H9 (cell line): ENCODE measurements at regions not wholly inside any gene's neighbourhood (a gene's known extent, or its start where the extent isn't known, plus 50 kb on each side); places are given as distances from the start of the nearest gene placed in this dataset.
A peak's percentile ranks its signal among the peaks of the same experiment; 100 is the strongest.

Source experiments
- DNase-seq: peaks from one replicate; pipeline ENCODE4 v3.0.0-alpha.2; 2017
- H2AFZ ChIP-seq: one replicate; pipeline ENCODE4 v1.6.1; 2013; ENCODE audit warnings: mild to moderate bottlenecking, low read length, control low read depth, moderate library complexity
- H2AK5ac ChIP-seq: 2 replicates; pipeline ENCODE4 v1.6.1; 2013; ENCODE audit warnings: low read length, control low read depth, mixed read lengths; ENCODE audit not compliant: insufficient read length
- H2BK120ac ChIP-seq: one replicate; pipeline ENCODE4 v1.6.1; 2013; ENCODE audit warnings: low read depth, mild to moderate bottlenecking, low read length, control low read depth, inconsistent platforms; ENCODE audit not compliant: poor library complexity, severe bottlenecking
- H2BK12ac ChIP-seq: 2 replicates; pipeline ENCODE4 v1.6.1; 2013; ENCODE audit warnings: low read length, control low read depth, mixed read lengths, low read depth; ENCODE audit not compliant: insufficient read length
- H2BK15ac ChIP-seq: 2 replicates; pipeline ENCODE4 v1.6.1; 2013; ENCODE audit warnings: low read depth, low read length, control low read depth
- H2BK20ac ChIP-seq: one replicate; pipeline ENCODE4 v1.6.1; 2013; ENCODE audit warnings: low read depth, mild to moderate bottlenecking, low read length, control low read depth, inconsistent platforms; ENCODE audit not compliant: poor library complexity, severe bottlenecking
- H2BK5ac ChIP-seq: 2 replicates; pipeline ENCODE4 v1.6.1; 2013; ENCODE audit warnings: low read length, control low read depth, mixed read lengths; ENCODE audit not compliant: insufficient read length
- H3K14ac ChIP-seq: 2 replicates; pipeline ENCODE4 v1.6.1; 2013; ENCODE audit warnings: low read length, control low read depth; ENCODE audit not compliant: insufficient read depth
- H3K18ac ChIP-seq: 2 replicates; pipeline ENCODE4 v1.6.1; 2013; ENCODE audit warnings: low read depth, mild to moderate bottlenecking, mixed read lengths, low read length, control low read depth; ENCODE audit not compliant: insufficient read length
- H3K23ac ChIP-seq: 2 replicates; pipeline ENCODE4 v1.6.1; 2013; ENCODE audit warnings: low read length, control low read depth, mixed read lengths, low read depth; ENCODE audit not compliant: insufficient read length
- H3K23me2 ChIP-seq: 2 replicates; pipeline ENCODE4 v1.6.1; 2013; ENCODE audit warnings: low read depth, mild to moderate bottlenecking, mixed read lengths, low read length, control low read depth; ENCODE audit not compliant: insufficient read length, poor library complexity, severe bottlenecking
- H3K27ac ChIP-seq: 2 replicates; pipeline ENCODE4 v1.5.1; 2013; ENCODE audit warnings: low read length, control low read depth, mixed read lengths, low read depth; ENCODE audit not compliant: insufficient read length
- H3K27me3 ChIP-seq: 2 replicates; pipeline ENCODE4 v1.6.1; 2013; ENCODE audit warnings: low read length, control low read depth, inconsistent platforms; ENCODE audit not compliant: insufficient read depth
- H3K4ac ChIP-seq: 2 replicates; pipeline ENCODE4 v1.6.1; 2013; ENCODE audit warnings: low read depth, mild to moderate bottlenecking, control low read depth, inconsistent platforms, low read length, moderate library complexity
- H3K4me1 ChIP-seq: 2 replicates; pipeline ENCODE4 v1.6.1; 2013; ENCODE audit warnings: low read length, control low read depth, inconsistent platforms; ENCODE audit not compliant: insufficient read depth
- H3K4me2 ChIP-seq: 2 replicates; pipeline ENCODE4 v1.6.1; 2013; ENCODE audit warnings: low read length, control low read depth, mixed read lengths; ENCODE audit not compliant: insufficient read length, insufficient read depth
- H3K56ac ChIP-seq: 2 replicates; pipeline ENCODE4 v1.6.1; 2013; ENCODE audit warnings: low read depth, mild to moderate bottlenecking, mixed read lengths, low read length, control low read depth; ENCODE audit not compliant: insufficient read length
- H3K79me1 ChIP-seq: 2 replicates; pipeline ENCODE4 v1.6.1; 2013; ENCODE audit warnings: low read depth, mild to moderate bottlenecking, moderate library complexity, low read length, control low read depth, inconsistent platforms; ENCODE audit not compliant: insufficient read depth, poor library complexity, severe bottlenecking
- H3K79me2 ChIP-seq: 2 replicates; pipeline ENCODE4 v1.6.1; 2013; ENCODE audit warnings: low read length, control low read depth, inconsistent platforms; ENCODE audit not compliant: insufficient read depth
- H3K9ac ChIP-seq: 2 replicates; pipeline ENCODE4 v1.6.1; 2013; ENCODE audit warnings: low read length, control low read depth, mixed read lengths; ENCODE audit not compliant: insufficient read length; ENCODE audit errors: extremely low read depth
- H3K9me3 ChIP-seq: one replicate; pipeline ENCODE4 v1.6.1; 2013; ENCODE audit warnings: low read depth, low read length, inconsistent platforms; ENCODE audit not compliant: control insufficient read depth
- H3T11ph ChIP-seq: one replicate; pipeline ENCODE4 v1.6.1; 2013; ENCODE audit warnings: mild to moderate bottlenecking, low read length, control low read depth, inconsistent platforms
- H4K20me1 ChIP-seq: one replicate; pipeline ENCODE4 v1.6.1; 2013; ENCODE audit not compliant: control insufficient read depth, insufficient read length, insufficient read depth
- H4K5ac ChIP-seq: 2 replicates; pipeline ENCODE4 v1.6.1; 2013; ENCODE audit warnings: low read depth, mild to moderate bottlenecking, mixed read lengths, low read length, control low read depth; ENCODE audit not compliant: insufficient read length
- H4K8ac ChIP-seq: replicated peaks from 2 replicates; pipeline ENCODE4 v1.6.1; 2013; ENCODE audit warnings: low read length, control low read depth, mixed read lengths, low read depth; ENCODE audit not compliant: insufficient read length
- H4K91ac ChIP-seq: 2 replicates; pipeline ENCODE4 v1.6.1; 2013; ENCODE audit warnings: low read depth, mild to moderate bottlenecking, moderate library complexity, mixed read lengths, low read length, control low read depth; ENCODE audit not compliant: insufficient read length
- H3K27ac Mint-ChIP-seq, 3 experiments: 2 replicates in 2 of 3; 3 replicates in 1 of 3; pipeline ENCODE4 v1.8.0; 2020 to 2021; ENCODE audit warnings: mixed read lengths in 3 of 3, mild to moderate bottlenecking in 1 of 3, moderate library complexity in 1 of 3
- H3K27me3 Mint-ChIP-seq: 2 replicates; pipeline ENCODE4 v1.8.0; 2021; ENCODE audit warnings: low read depth, mild to moderate bottlenecking, moderate library complexity, mixed read lengths
- H3K36me3 Mint-ChIP-seq, 3 experiments: 2 replicates in 2 of 3; 3 replicates in 1 of 3; pipeline ENCODE4 v1.8.0; 2020 to 2021; ENCODE audit warnings: low read depth in 3 of 3, mixed read lengths in 3 of 3; ENCODE audit not compliant: insufficient read depth in 1 of 3
- H3K4me1 Mint-ChIP-seq, 2 experiments: 2 replicates each; pipeline ENCODE4 v1.8.0; 2020; ENCODE audit warnings: mixed read lengths in 2 of 2
- H3K4me3 Mint-ChIP-seq, 2 experiments: 2 replicates in 1 of 2; 3 replicates in 1 of 2; pipeline ENCODE4 v1.8.0; 2020 to 2021; ENCODE audit warnings: mild to moderate bottlenecking in 2 of 2, mixed read lengths in 2 of 2, moderate library complexity in 1 of 2
- H3K9me3 Mint-ChIP-seq, 2 experiments: 2 replicates in 1 of 2; 3 replicates in 1 of 2; pipeline ENCODE4 v1.8.0; 2020; ENCODE audit warnings: mild to moderate bottlenecking in 2 of 2, mixed read lengths in 2 of 2, moderate library complexity in 1 of 2
- CTCF ChIP-seq: fragments of 200-600 bp; sonication (generic); conservative IDR thresholded peaks from 3 replicates; pipeline ENCODE4 v1.8.0; 2021; ENCODE audit warnings: antibody characterized with exemption, mild to moderate bottlenecking
- WGBS: extraction: QIAGEN DNeasy Blood & Tissue Kit; methylation state at CpG from one replicate; pipeline ENCODE4 v1.1.7; 2013; ENCODE audit warnings: missing lambda C conversion rate, low lambda C conversion rate, mixed read lengths; ENCODE audit not compliant: insufficient read length; ENCODE audit errors: extremely low coverage; 5-methylcytosine and 5-hydroxymethylcytosine counted together

- Histone ChIP-seq H3K4me2 (no peak overlapping the region), H2BK5ac (no peak overlapping the region), H2BK15ac (no peak overlapping the region), H3K27me3 (no peaks in the 10 kb centered on the region), H2AK5ac (no peak overlapping the region), H3K79me2 (no peaks in the 10 kb centered on the region), H3K14ac (no peak overlapping the region), H3K18ac (no peak overlapping the region), H2BK12ac (no peak overlapping the region), H2BK120ac (no peak overlapping the region), H3K56ac (no peak overlapping the region), H3K23me2 (no peaks in the 10 kb centered on the region), H3K79me1 (no peaks in the 10 kb centered on the region), H3K4ac (no peak overlapping the region), H2AFZ (no peak overlapping the region), H3K4me1 (no peaks in the 10 kb centered on the region), H4K8ac (no peak overlapping the region), H4K91ac (no peak overlapping the region), H4K20me1 (no peaks in the 10 kb centered on the region), H3T11ph (no peak overlapping the region), H3K9me3 (no peaks in the 10 kb centered on the region), H3K27ac (no peak overlapping the region), H3K9ac (no peak overlapping the region), H4K5ac (no peak overlapping the region), H3K23ac (no peak overlapping the region), H2BK20ac (no peak overlapping the region)
- Mint-ChIP-seq H3K4me3 (no peak overlapping the region), H3K36me3 (peaks cover 0 to 1% (median 0%) of the 10 kb centered on the region in 3 experiments; a peak in 1 of 7 replicates), H3K9me3 (peaks cover 0 to 2% of the 10 kb centered on the region in 2 experiments; a peak in 3 of 5 replicates), H3K27ac (peak overlapping the region in 1 of 3 experiments; percentile 68; a peak in 1 of 7 replicates), H3K27me3 (peaks cover 9% of the 10 kb centered on the region), H3K4me1 (peaks cover 13 to 19% of the 10 kb centered on the region in 2 experiments)
- DNase-seq: no peak
- no peak for TF ChIP-seq CTCF
- WGBS: no CpG with 5 or more reads among the region's 3 CpGs
These were observed 282.6 kb downstream of the ELAVL2 start for GRCh38 chr9:23543419-23543818.
